SK-N-SH (cell line): ENCODE measurements at regions not wholly inside any gene's neighbourhood (a gene's known extent, or its start where the extent isn't known, plus 50 kb on each side); places are given as distances from the start of the nearest gene placed in this dataset.

Experiments used
- CHD2 ChIP-seq: fragments of 150-350 bp; IDR thresholded peaks from 2 replicates; pipeline ENCODE4 v1.6.1; 2018; ENCODE audit warnings: low read length; ENCODE audit not compliant: partially characterized antibody
- CTCF ChIP-seq: fragments of 200-600 bp; sonication (generic); IDR thresholded peaks from 2 replicates; pipeline ENCODE4 v1.6.1; 2017; ENCODE audit warnings: antibody characterized with exemption, mild to moderate bottlenecking, moderate library complexity
- NFIC ChIP-seq: IDR thresholded peaks from 2 replicates; pipeline ENCODE4 v1.4.0; 2012; ENCODE audit warnings: borderline replicate concordance
- POLR2AphosphoS5 ChIP-seq: IDR thresholded peaks from 2 replicates; pipeline ENCODE4 v1.6.1; 2012; ENCODE audit warnings: low read depth, low read length
- RCOR1 ChIP-seq: fragments of 150-350 bp; IDR thresholded peaks from 2 replicates; pipeline ENCODE4 v1.6.1; 2017; ENCODE audit warnings: antibody characterized with exemption, low read length
- USF1 ChIP-seq: IDR thresholded peaks from 2 replicates; pipeline ENCODE4 v1.4.0; 2012; ENCODE audit warnings: low read depth, borderline replicate concordance

GRCh38 chr4:165621983-165622382, 243.2 kb downstream of the CPE start:
- TF ChIP-seq CTCF, result no peak
- TF ChIP-seq RCOR1, result no peak
- TF ChIP-seq CHD2, result no peak
- TF ChIP-seq USF1, result no peak
- TF ChIP-seq POLR2AphosphoS5, result no peak
- TF ChIP-seq NFIC, result no peak
